Brain microvascular endothelial cell (primary cell): ENCODE measurements at regions not wholly inside any gene's neighbourhood (a gene's known extent, or its start where the extent isn't known, plus 50 kb on each side); places are given as distances from the start of the nearest gene placed in this dataset.

ENCODE experiments used
- DNase-seq: peaks from one replicate; pipeline ENCODE4 v3.0.0-alpha.2; 2020
- H3K27ac ChIP-seq: fragments of 250-450 bp; sonication (Bioruptor Pico); 2 replicates; pipeline ENCODE4 v1.5.1; 2020; ENCODE audit warnings: mild to moderate bottlenecking, moderate library complexity
- H3K27me3 ChIP-seq: fragments of 250-450 bp; sonication (Bioruptor Pico); replicated peaks from 2 replicates; pipeline ENCODE4 v1.5.1; 2020; ENCODE audit warnings: mild to moderate bottlenecking
- H3K36me3 ChIP-seq: fragments of 250-450 bp; sonication (Bioruptor Pico); replicated peaks from 2 replicates; pipeline ENCODE4 v1.5.1; 2020; ENCODE audit warnings: mild to moderate bottlenecking
- H3K4me3 ChIP-seq: 2 replicates; pipeline ENCODE4 v1.5.1; 2011; ENCODE audit warnings: low read depth, mild to moderate bottlenecking, control low read depth, low read length, moderate library complexity
- CTCF ChIP-seq: IDR thresholded peaks from 2 replicates; pipeline ENCODE4 v1.5.1; 2011; ENCODE audit warnings: low read depth, mild to moderate bottlenecking, moderate library complexity, low read length, control low read depth, inconsistent platforms; ENCODE audit errors: missing control alignments
- in situ Hi-C: cut with HindIII; loops from 2 replicates; pipeline ENCODE4 v1.10.0; 2017; ENCODE audit warnings: low sequenced_read_pairs, low pct_ligation_motif_present

DNA sequence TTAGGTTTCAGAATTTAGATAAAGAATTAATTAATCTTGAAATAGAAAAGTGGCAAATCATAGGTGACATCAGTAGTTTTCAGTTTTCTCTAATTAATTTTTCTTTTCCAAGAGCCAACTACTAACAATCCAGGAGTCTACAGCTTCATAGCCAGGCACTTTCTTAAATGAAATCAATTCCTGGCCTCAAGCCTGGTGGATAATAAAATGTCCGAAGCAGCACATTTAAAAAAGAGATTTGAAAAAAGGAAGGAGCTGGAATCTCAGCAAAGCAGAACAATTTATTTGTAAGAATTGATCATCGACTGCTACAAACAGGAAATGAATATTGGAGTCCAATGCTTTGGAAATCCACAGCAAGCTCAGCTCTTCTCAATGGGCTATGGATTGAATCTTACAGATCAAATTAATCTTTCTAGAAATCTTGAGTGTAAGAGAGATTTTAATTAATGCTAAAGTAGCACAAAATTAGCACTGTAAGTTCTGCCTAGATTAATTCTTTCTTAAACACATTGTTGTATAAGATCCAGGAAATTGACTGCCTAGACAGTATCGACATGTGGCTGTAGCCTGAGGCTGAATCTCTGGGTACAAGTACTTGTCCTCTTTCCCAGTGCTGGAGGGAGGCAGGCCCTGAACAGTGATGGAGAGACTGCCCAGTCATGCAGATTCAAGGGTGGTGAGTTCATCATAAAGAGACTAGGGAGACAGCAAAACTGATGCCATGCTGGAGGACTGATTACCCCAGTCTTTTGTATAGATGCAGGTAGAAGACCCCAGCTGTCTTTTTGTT, 167.8 kb upstream of the POU2AF2 start:
- Histone ChIP-seq H3K27me3 (no peaks in the 10 kb centered on the region), H3K27ac (no peak overlapping the region), H3K36me3 (no peaks in the 10 kb centered on the region), H3K4me3 (no peak overlapping the region)
- no peak for TF ChIP-seq CTCF
- no peak for DNase-seq
- in situ Hi-C loops: no loop called here

DNA sequence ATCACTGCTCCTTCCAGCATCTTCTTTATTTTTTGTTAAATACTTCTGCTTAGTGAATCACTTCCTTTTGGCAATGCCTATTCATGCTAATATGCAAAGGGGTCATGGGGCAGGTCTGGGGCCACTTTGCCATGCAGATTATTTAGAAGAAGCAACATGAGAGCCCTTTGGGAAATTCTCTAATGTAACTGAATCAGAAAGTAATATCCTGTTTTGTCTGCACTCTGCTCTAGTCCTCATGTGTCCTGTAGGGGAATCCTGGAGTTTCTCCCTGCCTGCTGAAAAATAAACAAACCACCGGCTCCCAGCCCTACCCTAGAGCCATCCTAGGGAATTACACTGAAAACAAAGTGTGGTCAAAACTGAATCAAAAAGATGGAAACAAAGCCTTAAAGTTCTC, 176.5 kb upstream of the POU2AF2 start:
- no peaks in the 10 kb centered on the region for H3K36me3 ChIP-seq
- peak; percentile 34 for DNase-seq
- peak; percentile 70 for TF ChIP-seq CTCF
- no peak overlapping the region for H3K4me3 ChIP-seq
- no peak overlapping the region for H3K27ac ChIP-seq
- in situ Hi-C loops: no loop called here
- H3K27me3 ChIP-seq: no peaks in the 10 kb centered on the region

DNA sequence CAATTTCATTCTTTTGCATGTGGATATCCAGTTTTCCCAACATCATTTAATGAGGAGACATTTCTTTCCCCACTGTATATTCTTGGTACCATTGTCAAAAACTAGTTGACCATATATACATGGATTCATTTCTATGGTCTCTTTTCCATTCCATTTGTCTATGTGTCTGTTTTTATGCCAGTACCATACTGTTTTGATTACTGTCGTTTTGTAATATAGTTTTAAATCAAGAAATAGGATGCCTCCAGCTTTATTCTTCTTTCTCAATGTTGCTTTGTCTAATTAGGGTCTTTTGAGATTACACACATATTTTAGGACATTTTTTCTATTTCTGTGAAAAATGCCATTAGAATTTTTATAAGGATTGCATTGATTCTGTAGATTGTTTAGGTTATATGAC, 177.5 kb upstream of the POU2AF2 start:
- DNase-seq: no peak
- H3K36me3 ChIP-seq: no peaks in the 10 kb centered on the region
- no peak overlapping the region for H3K27ac ChIP-seq
- in situ Hi-C loops: no loop called here
- TF ChIP-seq CTCF: no peak
- no peak overlapping the region for H3K4me3 ChIP-seq
- no peaks in the 10 kb centered on the region for H3K27me3 ChIP-seq

GRCh38 chr11:111066846-111067245, 178.7 kb upstream of the POU2AF2 start:
- in situ Hi-C loops: no loop called here
- Histone ChIP-seq H3K27me3 (no peaks in the 10 kb centered on the region), H3K36me3 (no peaks in the 10 kb centered on the region), H3K4me3 (no peak overlapping the region), H3K27ac (no peak overlapping the region)
- no peak for DNase-seq
- no peak for TF ChIP-seq CTCF

DNA sequence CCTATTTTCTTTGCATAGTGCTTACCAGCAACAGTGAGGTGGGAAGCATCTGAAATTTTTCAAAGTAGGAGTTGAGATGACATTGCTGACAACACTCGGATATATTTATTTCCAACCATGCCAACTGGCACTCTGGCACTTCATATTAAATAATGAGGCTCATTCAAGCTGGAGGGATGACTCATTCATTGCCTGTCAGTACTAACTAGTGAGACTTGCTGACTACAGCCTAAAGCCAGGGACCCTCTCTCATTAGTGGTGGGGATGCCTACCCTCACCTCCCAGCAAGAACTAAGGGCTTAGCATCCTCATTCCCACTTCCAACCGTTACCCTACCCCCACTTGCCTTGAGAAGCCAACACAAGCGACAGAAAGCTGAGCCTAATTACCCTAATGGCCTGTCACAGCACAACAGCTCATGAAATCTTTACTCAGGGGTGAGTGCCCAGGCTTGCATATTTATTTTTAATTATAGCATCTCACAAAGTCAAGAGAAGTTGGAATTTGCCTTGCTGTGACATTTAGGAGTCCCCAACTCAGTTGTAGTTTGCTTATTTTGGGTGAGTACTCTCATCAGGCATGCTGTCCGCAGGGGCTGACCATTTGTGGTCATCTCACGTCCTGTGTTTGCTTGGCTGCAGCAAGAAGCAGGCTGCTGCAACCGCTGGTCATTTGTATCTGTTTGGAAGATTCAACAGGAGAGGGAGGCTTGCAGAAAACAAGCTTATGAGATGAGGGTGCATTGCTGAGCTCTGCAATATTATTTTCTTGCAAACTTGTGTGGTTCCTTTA, 181.6 kb upstream of the POU2AF2 start:
- no peak for TF ChIP-seq CTCF
- Histone ChIP-seq H3K36me3 (no peaks in the 10 kb centered on the region), H3K27ac (no peak overlapping the region), H3K4me3 (no peak overlapping the region), H3K27me3 (no peaks in the 10 kb centered on the region)
- DNase-seq: peak; percentile 42
- in situ Hi-C loops: no loop called here

- no peak for DNase-seq
- no peak overlapping the region for H3K27ac ChIP-seq
- no peaks in the 10 kb centered on the region for H3K27me3 ChIP-seq
- in situ Hi-C loops: no loop called here
- no peaks in the 10 kb centered on the region for H3K36me3 ChIP-seq
- TF ChIP-seq CTCF: no peak
- H3K4me3 ChIP-seq: no peak overlapping the region
Measured at GRCh38 chr11:111062420-111062819, 183.1 kb upstream of the POU2AF2 start.
